HL-60 (cell line): ENCODE measurements at regions not wholly inside any gene's neighbourhood (a gene's known extent, or its start where the extent isn't known, plus 50 kb on each side); places are given as distances from the start of the nearest gene placed in this dataset.

Source experiments
- DNase-seq, 2 experiments: peaks; one replicate each; pipeline ENCODE4 v3.0.0-alpha.2; 2010 to 2020; ENCODE audit warnings: low read depth in 1 of 2, low spot score in 1 of 2
- H3K27ac ChIP-seq: fragments of 250-450 bp; sonication (Bioruptor Pico); replicated peaks from 2 replicates; pipeline ENCODE4 v1.5.1; 2020; ENCODE audit warnings: mild to moderate bottlenecking, moderate library complexity
- H3K27me3 ChIP-seq: fragments of 250-450 bp; sonication (Bioruptor Pico); 2 replicates; pipeline ENCODE4 v1.5.1; 2021; ENCODE audit warnings: mild to moderate bottlenecking, moderate library complexity; ENCODE audit not compliant: insufficient read depth, poor library complexity, severe bottlenecking
- H3K4me3 ChIP-seq: replicated peaks from 2 replicates; pipeline ENCODE4 v1.5.1; 2011; ENCODE audit warnings: mild to moderate bottlenecking, control low read depth, low read length; ENCODE audit not compliant: insufficient read depth
- CTCF ChIP-seq: IDR thresholded peaks from one replicate; pipeline ENCODE4 v1.5.1; 2011; ENCODE audit warnings: low read length, control low read depth, inconsistent platforms; ENCODE audit not compliant: insufficient read depth
- GABPA ChIP-seq: IDR thresholded peaks from 2 replicates; pipeline ENCODE4 v1.6.1; 2012; ENCODE audit warnings: low read depth
- POLR2AphosphoS5 ChIP-seq: IDR thresholded peaks from 2 replicates; pipeline ENCODE4 v1.6.1; 2012; ENCODE audit warnings: low read depth
- REST ChIP-seq: IDR thresholded peaks from 2 replicates; pipeline ENCODE4 v1.6.1; 2012; ENCODE audit warnings: low read depth; ENCODE audit not compliant: insufficient replicate concordance
- SPI1 ChIP-seq: IDR thresholded peaks from 2 replicates; pipeline ENCODE4 v1.6.1; 2012; ENCODE audit warnings: low read depth, mild to moderate bottlenecking, borderline replicate concordance

- Histone ChIP-seq H3K4me3 (no peak overlapping the region), H3K27me3 (no peaks in the 10 kb centered on the region), H3K27ac (no peak overlapping the region)
- no peak for DNase-seq
- TF ChIP-seq POLR2AphosphoS5 (no peak), REST (no peak), CTCF (no peak), GABPA (no peak), SPI1 (no peak)
These were observed 192.3 kb upstream of the CADM1 start for GRCh38 chr11:115696563-115696962.

GRCh38 chr11:115695677-115696364 lies 191.6 kb upstream of the CADM1 start:
- H3K27ac ChIP-seq = no peak overlapping the region
- no peak for TF ChIP-seq CTCF
- TF ChIP-seq GABPA = no peak
- no peak for TF ChIP-seq SPI1
- no peak for TF ChIP-seq POLR2AphosphoS5
- no peak for TF ChIP-seq REST
- no peaks in the 10 kb centered on the region for H3K27me3 ChIP-seq
- no peak for DNase-seq
- no peak overlapping the region for H3K4me3 ChIP-seq

- Histone ChIP-seq H3K27ac (no peak overlapping the region), H3K27me3 (no peaks in the 10 kb centered on the region), H3K4me3 (no peak overlapping the region)
- DNase-seq = no peak
- TF ChIP-seq GABPA (no peak), CTCF (no peak), REST (no peak), SPI1 (no peak), POLR2AphosphoS5 (no peak)
These were observed 188.8 kb upstream of the CADM1 start for GRCh38 chr11:115693002-115693401.
